Colonic mucosa (tissue), 4 donors: ENCODE measurements at regions not wholly inside any gene's neighbourhood (a gene's known extent, or its start where the extent isn't known, plus 50 kb on each side); places are given as distances from the start of the nearest gene placed in this dataset.
"Not testable (repeated sequence)": the region's sequence is repeated elsewhere in the genome, so short reads cannot be mapped to it uniquely, and the experiment has no call there.

Experiments
- DNase-seq: peaks from one replicate; pipeline ENCODE4 v3.0.0-alpha.2; 2020
- H3K27ac ChIP-seq: fragments of 200-600 bp; one replicate; pipeline ENCODE4 v1.8.0; 2021
- H3K27me3 ChIP-seq: fragments of 200-600 bp; one replicate; pipeline ENCODE4 v1.8.0; 2021
- H3K36me3 ChIP-seq: fragments of 200-600 bp; one replicate; pipeline ENCODE4 v1.8.0; 2021
- H3K4me1 ChIP-seq: fragments of 200-600 bp; one replicate; pipeline ENCODE4 v1.8.0; 2021; ENCODE audit warnings: mild to moderate bottlenecking
- H3K4me3 ChIP-seq: fragments of 200-600 bp; one replicate; pipeline ENCODE4 v1.8.0; 2021
- H3K9ac ChIP-seq, 2 donors: one replicate each; pipeline ENCODE4 v1.7.0; 2013; ENCODE audit warnings: control low read depth in 2 of 2, low read depth in 2 of 2, low read length in 2 of 2
- H3K9me3 ChIP-seq: fragments of 200-600 bp; one replicate; pipeline ENCODE4 v1.8.0; 2021
- intact Hi-C: fragments of 100-400 bp; cut with DNase I; formaldehyde crosslinking; loops from one replicate; pipeline ENCODE4 v1.14.1; 2022
- TF ChIP-seq, protein P1 (sequence below): fragments of 200-600 bp; IDR thresholded peaks from one replicate; pipeline ENCODE4 v1.8.0; 2022; ENCODE audit warnings: antibody characterized with exemption, mild to moderate bottlenecking
- donor health status: healthy.
- donor health status: DM: no; HTN: no; CAD: no.
- donor health status: DM: no; HTN: no; CAD: no.

DNA sequence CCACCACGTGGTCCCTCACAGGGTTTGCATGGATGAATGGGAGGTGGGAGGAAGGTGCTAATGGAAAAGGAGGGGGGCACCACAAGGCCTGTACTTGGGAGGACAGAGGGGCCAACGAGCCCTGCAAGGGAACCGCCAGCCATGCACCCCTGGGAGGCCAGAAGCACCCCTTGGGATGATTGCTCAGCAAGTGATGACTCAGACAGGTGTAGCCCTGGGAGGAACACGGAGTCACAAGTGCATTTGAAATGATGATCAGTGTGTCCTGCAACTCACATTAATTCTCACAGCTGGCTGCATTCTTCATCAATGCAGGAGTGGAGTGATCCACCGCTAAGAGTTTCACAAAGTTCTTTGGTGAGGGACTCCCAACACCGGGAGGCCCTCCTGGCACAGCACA, 82.8 kb upstream of the ZNF254 start:
- no peak overlapping the region for H3K4me3 ChIP-seq
- TF ChIP-seq, protein P1, sequence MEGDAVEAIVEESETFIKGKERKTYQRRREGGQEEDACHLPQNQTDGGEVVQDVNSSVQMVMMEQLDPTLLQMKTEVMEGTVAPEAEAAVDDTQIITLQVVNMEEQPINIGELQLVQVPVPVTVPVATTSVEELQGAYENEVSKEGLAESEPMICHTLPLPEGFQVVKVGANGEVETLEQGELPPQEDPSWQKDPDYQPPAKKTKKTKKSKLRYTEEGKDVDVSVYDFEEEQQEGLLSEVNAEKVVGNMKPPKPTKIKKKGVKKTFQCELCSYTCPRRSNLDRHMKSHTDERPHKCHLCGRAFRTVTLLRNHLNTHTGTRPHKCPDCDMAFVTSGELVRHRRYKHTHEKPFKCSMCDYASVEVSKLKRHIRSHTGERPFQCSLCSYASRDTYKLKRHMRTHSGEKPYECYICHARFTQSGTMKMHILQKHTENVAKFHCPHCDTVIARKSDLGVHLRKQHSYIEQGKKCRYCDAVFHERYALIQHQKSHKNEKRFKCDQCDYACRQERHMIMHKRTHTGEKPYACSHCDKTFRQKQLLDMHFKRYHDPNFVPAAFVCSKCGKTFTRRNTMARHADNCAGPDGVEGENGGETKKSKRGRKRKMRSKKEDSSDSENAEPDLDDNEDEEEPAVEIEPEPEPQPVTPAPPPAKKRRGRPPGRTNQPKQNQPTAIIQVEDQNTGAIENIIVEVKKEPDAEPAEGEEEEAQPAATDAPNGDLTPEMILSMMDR, result no peak
- DNase-seq, result no peak
- H3K9ac ChIP-seq, result no peak overlapping the region
- H3K27me3 ChIP-seq, result no peaks in the 10 kb centered on the region
- no peak overlapping the region for H3K27ac ChIP-seq
- intact Hi-C loops, result no loop called here
- H3K9me3 ChIP-seq, result no peaks in the 10 kb centered on the region
- H3K4me1 ChIP-seq, result no peaks in the 10 kb centered on the region
- H3K36me3 ChIP-seq, result no peaks in the 10 kb centered on the region

GRCh38 chr19:24029941-24030636, 56.9 kb upstream of the ZNF254 start:
- H3K9me3 ChIP-seq, result no peaks in the 10 kb centered on the region
- peaks cover 5% of the 10 kb centered on the region for H3K4me1 ChIP-seq
- no peak overlapping the region for H3K27ac ChIP-seq
- no peaks in the 10 kb centered on the region for H3K36me3 ChIP-seq
- no peaks in the 10 kb centered on the region for H3K27me3 ChIP-seq
- TF ChIP-seq, protein P1, result no peak
- intact Hi-C loops, result no loop called here
- no peak for DNase-seq
- no peak overlapping the region for H3K4me3 ChIP-seq
- H3K9ac ChIP-seq, result no peak overlapping the region

GRCh38 chr19:24032651-24033050, 54.3 kb upstream of the ZNF254 start:
- H3K9ac ChIP-seq, result peak overlapping the region in 1 of 2 donors; percentile 24

GRCh38 chr19:24033301-24033962, 53.6 kb upstream of the ZNF254 start:
- no peaks in the 10 kb centered on the region for H3K9me3 ChIP-seq
- H3K4me3 ChIP-seq, result peak overlapping the region; percentile 91
- H3K27me3 ChIP-seq, result no peaks in the 10 kb centered on the region
- intact Hi-C loops, result no loop called here
- TF ChIP-seq, protein P1, result no peak
- no peaks in the 10 kb centered on the region for H3K36me3 ChIP-seq
- peak overlapping the region; percentile 89 to 92 for H3K9ac ChIP-seq
- peak; percentile 95 for DNase-seq
- peaks cover 13% of the 10 kb centered on the region for H3K4me1 ChIP-seq
- H3K27ac ChIP-seq, result peak overlapping the region; percentile 98

More at GRCh38 chr19:24032651-24033050, 54.3 kb upstream of the ZNF254 start:
- Histone ChIP-seq H3K4me3 (peak overlapping the region; percentile 91), H3K9me3 (no peaks in the 10 kb centered on the region), H3K4me1 (peaks cover 13% of the 10 kb centered on the region), H3K27ac (peak overlapping the region; percentile 98), H3K36me3 (no peaks in the 10 kb centered on the region), H3K27me3 (no peaks in the 10 kb centered on the region)
- no peak for DNase-seq
- intact Hi-C loops, result no loop called here
- TF ChIP-seq, protein P1, result no peak

- peaks cover 13% of the 10 kb centered on the region for H3K4me1 ChIP-seq
- no peaks in the 10 kb centered on the region for H3K36me3 ChIP-seq
- H3K27ac ChIP-seq, result peak overlapping the region; percentile 98
- intact Hi-C loops, result no loop called here
- peak overlapping the region; percentile 91 for H3K4me3 ChIP-seq
- TF ChIP-seq, protein P1, result no peak
- no peaks in the 10 kb centered on the region for H3K27me3 ChIP-seq
- no peaks in the 10 kb centered on the region for H3K9me3 ChIP-seq
- DNase-seq, result peak; percentile 50
- peak overlapping the region; percentile 89 to 92 for H3K9ac ChIP-seq
Measured at GRCh38 chr19:24033963-24034342, 53.0 kb upstream of the ZNF254 start.

GRCh38 chr19:24035261-24035880, 51.6 kb upstream of the ZNF254 start:
- H3K9me3 ChIP-seq, H3K4me3 ChIP-seq, H3K36me3 ChIP-seq, H3K27ac ChIP-seq, DNase-seq, intact Hi-C loops, H3K27me3 ChIP-seq: not testable (repeated sequence)
- Histone ChIP-seq H3K9ac (peak overlapping the region in 1 of 2 donors; percentile 26), H3K4me1 (peaks cover 13% of the 10 kb centered on the region)
